Thyroid gland (tissue), 4 donors: ENCODE measurements at regions not wholly inside any gene's neighbourhood (a gene's known extent, or its start where the extent isn't known, plus 50 kb on each side); places are given as distances from the start of the nearest gene placed in this dataset.

Source experiments
- DNase-seq, 2 donors: peaks; one replicate each; pipeline ENCODE4 v3.0.0-alpha.2; 2019
- H3K27ac ChIP-seq, 3 donors: fragments of 200-600 bp; sonication (generic); 1 replicate in 2 of 3; 2 replicates in 1 of 3; pipeline ENCODE4 v1.5.1; 2016 to 2019; ENCODE audit warnings: mild to moderate bottlenecking in 1 of 3, moderate library complexity in 1 of 3
- H3K27me3 ChIP-seq: fragments of 200-600 bp; sonication (generic); one replicate; pipeline ENCODE4 v1.5.1; 2019
- H3K36me3 ChIP-seq, 2 donors: fragments of 200-600 bp; sonication (generic); one replicate each; pipeline ENCODE4 v1.5.1; 2016 to 2019
- H3K4me1 ChIP-seq, 2 donors: fragments of 200-600 bp; sonication (generic); one replicate each; pipeline ENCODE4 v1.5.1; 2017 to 2019
- H3K4me3 ChIP-seq, 3 donors: fragments of 200-600 bp; sonication (generic); replicated peaks in 1 of 3; 1 replicate in 2 of 3; 2 replicates in 1 of 3; pipeline ENCODE4 v1.5.1; 2016; ENCODE audit warnings: mild to moderate bottlenecking in 1 of 3
- H3K9me3 ChIP-seq: fragments of 200-600 bp; sonication (generic); one replicate; pipeline ENCODE4 v1.5.1; 2017
- POLR2A ChIP-seq, 2 donors: fragments of 450-650 bp; IDR thresholded peaks; one replicate each; pipeline ENCODE4 v1.6.1; 2017; ENCODE audit warnings: antibody characterized with exemption in 2 of 2, mild to moderate bottlenecking in 2 of 2, moderate library complexity in 1 of 2
- WGBS, 2 donors: methylation state at CpG; one replicate each; pipeline ENCODE4 v1.1.5; 2017; 5-methylcytosine and 5-hydroxymethylcytosine counted together
- intact Hi-C: fragments of 100-400 bp; cut with DNase I; formaldehyde crosslinking; loops from one replicate; pipeline ENCODE4 v1.15.1; 2023
- TF ChIP-seq, protein P1 (sequence below), 6 experiments: fragments of 200-600 bp in 3 of 6; fragments of 450-650 bp in 3 of 6; sonication (generic) in 3 of 6; IDR thresholded peaks; one replicate each; pipeline ENCODE4 v1.5.1; 2016 to 2019; ENCODE audit warnings: antibody characterized with exemption in 6 of 6, mild to moderate bottlenecking in 2 of 6, inconsistent platforms in 1 of 6, moderate library complexity in 1 of 6

DNA sequence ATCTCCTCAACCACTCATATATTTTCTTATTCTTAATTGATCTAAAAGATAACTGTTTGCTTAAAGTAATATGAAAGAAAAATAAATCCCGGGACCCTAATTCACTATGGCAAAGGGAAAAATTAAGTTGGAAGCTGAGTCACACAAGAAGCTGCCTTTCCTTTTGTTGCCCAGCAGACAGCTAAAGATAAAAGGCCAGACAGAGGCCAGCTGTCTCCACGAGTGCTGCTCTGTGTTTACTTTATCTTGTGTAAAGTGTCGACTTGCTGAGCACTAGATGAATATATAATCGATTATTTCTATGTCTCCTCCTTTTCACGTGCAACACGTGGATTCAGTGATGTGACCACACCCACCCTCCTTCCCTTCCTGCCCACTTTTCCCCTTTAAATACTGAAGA is 52.8 kb upstream of the NSMCE3 start:
- Histone ChIP-seq H3K27me3 (no peaks in the 10 kb centered on the region), H3K27ac (no peak overlapping the region), H3K4me1 (no peaks in the 10 kb centered on the region), H3K9me3 (no peaks in the 10 kb centered on the region), H3K4me3 (no peak overlapping the region), H3K36me3 (no peaks in the 10 kb centered on the region)
- DNase-seq, result no peak
- WGBS, 2 donors, result 46 to 53% methylated on average over 6 of the region's 6 CpGs
- intact Hi-C loops, result no loop called here
- TF ChIP-seq, protein P1, sequence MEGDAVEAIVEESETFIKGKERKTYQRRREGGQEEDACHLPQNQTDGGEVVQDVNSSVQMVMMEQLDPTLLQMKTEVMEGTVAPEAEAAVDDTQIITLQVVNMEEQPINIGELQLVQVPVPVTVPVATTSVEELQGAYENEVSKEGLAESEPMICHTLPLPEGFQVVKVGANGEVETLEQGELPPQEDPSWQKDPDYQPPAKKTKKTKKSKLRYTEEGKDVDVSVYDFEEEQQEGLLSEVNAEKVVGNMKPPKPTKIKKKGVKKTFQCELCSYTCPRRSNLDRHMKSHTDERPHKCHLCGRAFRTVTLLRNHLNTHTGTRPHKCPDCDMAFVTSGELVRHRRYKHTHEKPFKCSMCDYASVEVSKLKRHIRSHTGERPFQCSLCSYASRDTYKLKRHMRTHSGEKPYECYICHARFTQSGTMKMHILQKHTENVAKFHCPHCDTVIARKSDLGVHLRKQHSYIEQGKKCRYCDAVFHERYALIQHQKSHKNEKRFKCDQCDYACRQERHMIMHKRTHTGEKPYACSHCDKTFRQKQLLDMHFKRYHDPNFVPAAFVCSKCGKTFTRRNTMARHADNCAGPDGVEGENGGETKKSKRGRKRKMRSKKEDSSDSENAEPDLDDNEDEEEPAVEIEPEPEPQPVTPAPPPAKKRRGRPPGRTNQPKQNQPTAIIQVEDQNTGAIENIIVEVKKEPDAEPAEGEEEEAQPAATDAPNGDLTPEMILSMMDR (IDR thresholded peaks at IDR 0.05), result no peak
- TF ChIP-seq POLR2A (IDR thresholded peaks at IDR 0.05), result no peak

DNA sequence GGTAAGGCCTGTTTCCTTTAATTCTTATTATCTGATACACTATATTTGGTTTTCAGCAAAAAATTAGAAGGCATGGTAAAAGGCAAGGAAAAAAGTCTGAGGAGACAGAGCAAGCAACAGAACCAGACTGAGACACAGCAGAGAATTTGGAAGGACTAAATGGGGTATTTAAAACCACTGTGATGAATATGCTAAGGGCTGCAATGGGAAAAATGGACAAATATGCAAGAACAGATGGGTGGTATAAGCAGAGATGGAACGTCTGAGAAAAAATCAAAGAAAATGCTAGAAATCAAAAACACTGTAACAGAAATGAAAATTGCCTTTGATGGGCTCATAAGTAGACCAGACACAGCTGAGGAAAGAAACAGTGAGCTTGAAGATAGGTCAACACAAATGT is 50.8 kb upstream of the NSMCE3 start:
- H3K9me3 ChIP-seq, result no peaks in the 10 kb centered on the region
- H3K27ac ChIP-seq, result no peak overlapping the region
- no peak for TF ChIP-seq POLR2A (IDR thresholded peaks at IDR 0.05)
- H3K4me1 ChIP-seq, result no peaks in the 10 kb centered on the region
- intact Hi-C loops, result no loop called here
- WGBS, 2 donors, result 88 to 89% methylated on average over 1 of the region's 1 CpG
- no peak overlapping the region for H3K4me3 ChIP-seq
- H3K36me3 ChIP-seq, result no peaks in the 10 kb centered on the region
- DNase-seq, result no peak
- no peaks in the 10 kb centered on the region for H3K27me3 ChIP-seq

DNA sequence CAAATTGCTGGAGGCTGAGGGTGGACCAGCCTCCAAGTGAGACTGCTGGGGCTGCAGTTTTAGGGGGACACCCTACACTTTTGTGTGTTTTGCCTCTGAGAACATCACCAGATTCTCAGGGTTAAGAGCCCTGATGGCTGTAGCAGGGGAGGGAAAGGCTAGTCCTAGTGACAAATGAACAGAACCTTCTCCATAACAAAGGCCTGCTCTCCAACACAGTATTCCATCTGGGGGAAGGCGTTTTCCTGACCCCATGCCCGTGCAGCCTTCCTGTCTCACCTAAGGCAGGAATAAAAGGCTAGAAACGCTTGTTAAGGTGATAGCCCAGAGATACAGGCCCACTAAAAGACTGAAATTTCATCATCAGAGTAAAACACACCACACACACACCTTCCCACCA is 50.2 kb upstream of the NSMCE3 start:
- H3K4me3 ChIP-seq, result no peak overlapping the region
- intact Hi-C loops, result no loop called here
- H3K36me3 ChIP-seq, result no peaks in the 10 kb centered on the region
- DNase-seq, result no peak
- 60 to 72% methylated on average over 3 of the region's 3 CpGs for WGBS, 2 donors
- no peaks in the 10 kb centered on the region for H3K9me3 ChIP-seq
- H3K4me1 ChIP-seq, result no peaks in the 10 kb centered on the region
- no peak overlapping the region for H3K27ac ChIP-seq
- TF ChIP-seq, protein P1 (IDR thresholded peaks at IDR 0.05), result no peak
- no peak for TF ChIP-seq POLR2A (IDR thresholded peaks at IDR 0.05)
- H3K27me3 ChIP-seq, result no peaks in the 10 kb centered on the region
